Stimulated activated CD4-positive, alpha-beta T cell treated with anti-CD3 and anti-CD28 coated beads, TNF-alpha, amount 100 ng/mL, for 1 hour (primary cell): ENCODE measurements at regions not wholly inside any gene's neighbourhood (a gene's known extent, or its start where the extent isn't known, plus 50 kb on each side); places are given as distances from the start of the nearest gene placed in this dataset.
"Not testable (repeated sequence)": the region's sequence is repeated elsewhere in the genome, so short reads cannot be mapped to it uniquely, and the experiment has no call there.

Source experiments
- DNase-seq, 3 donors: peaks; one replicate each; pipeline ENCODE4 v3.0.0-alpha.2; 2020; ENCODE audit warnings: low read depth in 3 of 3, low spot score in 1 of 3

GRCh38 chr11:45000918-45001317 is 50.2 kb upstream of the TP53I11 start:
- no peak for DNase-seq

- no peak for DNase-seq
Observed at GRCh38 chr11:45001466-45002165, 50.9 kb upstream of the TP53I11 start.

GRCh38 chr11:45005106-45005505 is 54.4 kb upstream of the TP53I11 start:
- no peak for DNase-seq

- DNase-seq: no peak
Observed at GRCh38 chr11:45007011-45007410, 56.3 kb upstream of the TP53I11 start.

DNA sequence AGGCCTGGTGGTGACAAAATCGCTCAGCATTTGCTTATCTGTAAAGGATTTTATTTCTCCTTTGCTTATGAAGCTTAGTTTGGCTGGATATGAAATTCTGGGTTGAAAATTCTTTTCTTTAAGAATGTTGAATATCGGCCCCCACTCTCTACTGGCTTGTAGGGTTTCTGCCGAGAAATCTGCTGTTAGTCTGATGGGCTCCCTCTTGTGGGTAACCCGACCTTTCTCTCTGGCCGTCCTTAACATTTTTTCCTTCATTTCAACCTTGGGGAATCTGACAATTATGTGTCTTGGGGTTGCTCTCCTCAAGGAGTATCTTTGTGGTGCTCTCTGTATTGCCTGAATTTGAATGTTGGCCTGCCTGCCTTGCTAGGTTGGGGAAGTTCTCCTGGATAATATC is 65.3 kb upstream of the TP53I11 start:
- not testable (repeated sequence) for DNase-seq

- not testable (repeated sequence) for DNase-seq
Observed at GRCh38 chr11:45016446-45016845, 65.8 kb upstream of the TP53I11 start.

DNA sequence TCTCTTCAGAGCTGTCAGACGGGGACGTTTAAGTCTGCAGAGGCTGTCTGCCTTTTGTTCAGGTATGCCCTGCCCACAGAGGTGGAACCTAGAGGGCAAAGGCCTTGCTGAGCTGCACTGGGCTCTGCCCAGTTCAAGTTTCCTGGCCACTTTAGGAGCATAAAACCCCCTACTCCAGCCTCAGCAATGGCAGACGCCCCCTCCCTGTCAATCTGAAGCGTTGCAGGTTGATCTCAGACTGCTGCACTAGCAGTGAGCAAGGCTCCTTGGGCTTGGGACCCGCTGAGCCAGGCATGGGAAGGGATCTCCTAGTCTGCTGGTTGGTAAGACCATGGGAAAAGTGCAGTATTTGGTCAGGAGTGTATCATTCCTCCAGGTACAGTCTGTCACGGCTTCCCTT is 66.6 kb upstream of the TP53I11 start:
- no peak for DNase-seq

- no peak for DNase-seq
Observed at GRCh38 chr11:45021001-45021400, 70.3 kb upstream of the TP53I11 start.

GRCh38 chr11:45021692-45022141 is 71.0 kb upstream of the TP53I11 start:
- no peak for DNase-seq

DNA sequence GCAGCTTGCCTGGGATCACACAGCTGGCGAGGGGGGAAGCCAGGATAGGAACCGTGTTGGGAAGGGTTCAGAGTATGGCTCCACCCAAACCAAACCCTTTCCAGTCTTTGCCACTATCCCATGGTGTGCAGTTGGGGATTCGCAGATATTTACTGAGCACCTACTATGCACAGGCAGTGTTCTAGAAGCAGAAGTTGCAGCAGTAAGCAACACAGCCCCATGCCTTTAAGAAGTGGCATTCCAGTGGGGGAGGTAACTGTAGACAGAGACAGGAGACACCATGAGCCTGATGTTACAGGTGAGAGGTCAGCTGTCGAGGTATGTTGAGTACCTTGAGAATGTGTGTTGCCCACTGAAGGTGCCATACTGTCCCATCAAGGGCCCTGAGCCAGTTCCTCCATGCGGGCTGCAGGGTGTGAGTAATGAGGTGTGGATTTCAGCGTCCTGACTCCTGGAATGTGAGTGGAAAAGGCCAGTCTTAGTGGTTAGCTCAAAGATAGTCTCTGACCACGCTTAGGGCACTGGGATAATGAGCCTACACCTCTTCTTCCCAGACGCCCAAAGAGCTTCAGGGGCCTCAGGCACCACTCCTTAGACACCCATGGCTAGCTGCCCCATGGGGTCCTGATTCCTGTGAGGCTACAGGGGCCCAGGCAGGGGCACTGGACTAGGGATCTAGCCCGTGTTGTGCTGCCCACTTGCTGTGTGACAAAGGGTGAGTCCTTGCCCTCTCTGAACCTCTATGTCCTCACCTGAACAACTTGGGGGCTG is 71.8 kb upstream of the TP53I11 start:
- DNase-seq: no peak

- DNase-seq: no peak
Observed at GRCh38 chr11:45023065-45023365, 72.3 kb upstream of the TP53I11 start.

GRCh38 chr11:45024316-45024715 is 73.6 kb upstream of the TP53I11 start:
- DNase-seq: no peak

- no peak for DNase-seq
Observed at GRCh38 chr11:45024846-45025588, 74.3 kb upstream of the TP53I11 start.

DNA sequence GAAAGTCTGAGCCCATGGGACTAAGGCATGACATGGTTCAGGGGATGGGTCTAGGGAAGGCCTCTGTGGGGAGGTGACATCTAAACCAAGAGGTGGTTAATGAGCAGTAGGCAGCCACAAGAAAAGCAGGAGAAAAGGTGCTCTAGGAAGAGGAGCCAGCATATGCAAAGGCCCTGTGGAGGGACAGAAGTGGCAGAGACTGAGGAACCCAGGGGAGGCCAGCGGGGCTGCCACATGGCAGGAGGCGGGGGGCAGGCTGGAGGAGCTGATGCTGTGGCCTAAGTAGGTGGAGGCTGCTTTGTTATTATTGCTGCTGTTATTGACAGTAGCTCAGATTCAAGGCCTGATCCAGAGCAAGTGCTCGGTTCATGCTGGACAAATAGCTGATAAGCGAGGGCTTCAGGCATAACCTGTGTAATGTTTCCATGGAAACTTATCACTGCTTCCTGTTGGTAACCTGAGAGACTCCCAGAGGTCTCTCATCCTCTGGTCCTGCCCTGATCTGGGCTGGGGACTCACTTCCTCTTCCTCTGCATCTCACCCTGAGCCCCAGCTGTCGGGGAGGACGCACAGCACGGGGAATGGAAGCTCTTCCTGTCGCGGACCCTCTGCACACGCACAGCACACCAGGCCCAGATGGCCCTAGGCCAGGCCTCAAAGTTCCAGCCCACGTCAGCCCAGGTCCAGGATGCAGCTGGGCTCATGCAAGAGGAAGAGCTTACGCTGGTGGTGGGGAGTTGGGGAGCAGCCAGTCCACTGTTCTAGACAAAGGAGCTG is 75.2 kb upstream of the TP53I11 start:
- no peak for DNase-seq

DNA sequence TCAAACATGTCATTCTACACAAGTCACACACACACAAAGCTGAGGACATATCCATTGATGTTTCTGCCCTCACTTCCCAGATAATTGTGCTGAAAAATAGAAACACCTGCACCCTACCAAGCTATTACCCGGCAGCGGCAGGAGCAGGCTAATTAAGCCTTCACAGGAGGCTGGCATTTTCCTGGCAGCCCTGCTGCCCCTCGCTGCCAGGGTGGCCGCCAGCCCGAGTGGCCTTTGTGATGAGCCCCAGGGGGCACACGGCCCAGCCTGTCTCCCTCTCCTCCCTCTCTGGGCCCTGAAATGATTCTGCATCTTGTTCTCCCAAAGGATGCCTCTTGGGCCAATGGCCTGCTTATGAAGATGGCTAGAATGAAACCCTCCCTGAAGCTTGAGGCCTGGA is 76.2 kb upstream of the TP53I11 start:
- DNase-seq: no peak

DNA sequence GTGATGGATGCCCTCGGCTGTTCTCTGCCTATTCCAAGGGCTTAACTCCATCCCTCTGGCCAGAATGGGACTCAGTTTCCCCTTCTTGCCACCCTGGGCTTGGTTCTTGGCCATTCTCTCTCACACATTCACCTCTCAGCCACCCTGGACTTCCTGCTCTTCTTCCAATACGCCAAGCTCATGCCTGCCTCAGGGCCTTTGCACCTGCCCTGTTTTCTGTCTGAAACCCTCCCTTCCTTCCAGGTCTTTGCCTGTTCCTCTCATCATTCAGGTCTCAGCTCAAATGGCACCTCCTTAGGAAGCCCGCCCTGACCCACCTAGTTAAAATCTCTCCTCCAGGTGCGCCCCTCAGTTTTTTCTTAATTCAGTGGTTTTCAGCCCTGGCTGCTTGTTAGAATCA is 76.6 kb upstream of the TP53I11 start:
- no peak for DNase-seq

- no peak for DNase-seq
Observed at GRCh38 chr11:45028911-45029682, 78.4 kb upstream of the TP53I11 start.

DNA sequence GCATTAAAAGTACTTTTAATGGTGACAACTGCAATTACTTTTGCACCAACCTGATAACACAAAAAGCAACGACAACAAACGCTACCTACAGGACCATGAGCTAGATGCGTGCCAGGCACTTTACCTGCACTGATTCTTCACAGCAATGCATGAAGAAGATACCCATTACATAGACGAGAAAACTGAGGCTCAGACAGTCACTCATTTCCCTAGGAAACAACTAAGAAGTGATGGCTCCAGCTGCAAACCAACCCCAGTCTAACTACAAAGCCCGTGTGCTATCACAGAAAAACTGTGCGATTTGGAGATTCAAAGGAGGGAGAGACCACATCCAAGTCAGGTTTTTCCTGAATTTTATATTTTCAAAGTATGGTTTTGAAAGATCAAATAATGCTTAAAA is 80.1 kb upstream of the TP53I11 start:
- no peak for DNase-seq

- DNase-seq: no peak
Observed at GRCh38 chr11:45031912-45032519, 81.3 kb upstream of the TP53I11 start.

DNA sequence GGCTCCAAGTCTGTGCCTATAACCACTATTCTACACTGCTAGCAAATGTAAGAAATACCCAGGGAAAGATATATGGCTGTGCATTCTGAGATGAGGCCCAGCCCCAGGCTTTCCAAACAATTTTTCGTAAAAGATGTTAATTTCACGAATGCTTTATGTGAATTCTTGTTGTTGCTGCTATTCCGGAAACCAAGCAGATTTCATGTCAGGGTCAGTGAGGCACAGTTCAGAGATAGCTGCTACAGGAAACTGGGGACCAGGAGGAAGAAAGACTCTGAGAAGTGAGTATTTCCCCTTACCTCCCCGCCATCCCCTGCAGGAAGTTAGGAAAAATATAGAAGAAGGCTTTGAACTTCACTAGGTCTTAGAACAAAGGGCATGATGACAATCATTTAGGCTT is 84.7 kb upstream of the TP53I11 start:
- DNase-seq: no peak
